Loucy (cell line): ENCODE measurements at regions not wholly inside any gene's neighbourhood (a gene's known extent, or its start where the extent isn't known, plus 50 kb on each side); places are given as distances from the start of the nearest gene placed in this dataset.

Experiments used
- EZH2phosphoT487 ChIP-seq: fragments of 200-600 bp; IDR thresholded peaks from 2 replicates; pipeline ENCODE4 v1.6.1; 2018; ENCODE audit warnings: antibody characterized with exemption, mild to moderate bottlenecking, moderate library complexity, borderline replicate concordance
- TF ChIP-seq, protein P1 (sequence below): fragments of 200-600 bp; sonication (generic); conservative IDR thresholded peaks from 2 replicates; pipeline ENCODE4 v1.5.1; 2014; ENCODE audit warnings: mild to moderate bottlenecking, antibody characterized with exemption, low read length

DNA sequence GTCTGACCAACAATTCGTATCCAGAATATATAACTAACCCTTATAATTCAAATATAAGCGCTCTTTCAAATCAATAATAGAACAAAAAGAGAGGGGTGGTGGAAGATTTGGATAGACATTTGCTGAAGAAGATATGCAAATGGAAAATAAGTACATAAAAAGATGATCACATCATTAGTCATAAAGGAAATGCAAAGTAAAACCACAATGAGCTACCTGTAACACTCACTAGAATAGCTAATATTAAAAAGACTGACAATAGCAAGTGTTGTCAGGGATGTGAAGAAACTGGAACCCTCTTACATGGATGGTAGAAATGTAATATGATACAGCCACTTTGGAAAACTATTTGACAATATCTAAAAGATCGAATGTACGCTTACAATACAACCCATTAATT lies 84.9 kb upstream of the MRPS9 start:
- TF ChIP-seq, protein P1, sequence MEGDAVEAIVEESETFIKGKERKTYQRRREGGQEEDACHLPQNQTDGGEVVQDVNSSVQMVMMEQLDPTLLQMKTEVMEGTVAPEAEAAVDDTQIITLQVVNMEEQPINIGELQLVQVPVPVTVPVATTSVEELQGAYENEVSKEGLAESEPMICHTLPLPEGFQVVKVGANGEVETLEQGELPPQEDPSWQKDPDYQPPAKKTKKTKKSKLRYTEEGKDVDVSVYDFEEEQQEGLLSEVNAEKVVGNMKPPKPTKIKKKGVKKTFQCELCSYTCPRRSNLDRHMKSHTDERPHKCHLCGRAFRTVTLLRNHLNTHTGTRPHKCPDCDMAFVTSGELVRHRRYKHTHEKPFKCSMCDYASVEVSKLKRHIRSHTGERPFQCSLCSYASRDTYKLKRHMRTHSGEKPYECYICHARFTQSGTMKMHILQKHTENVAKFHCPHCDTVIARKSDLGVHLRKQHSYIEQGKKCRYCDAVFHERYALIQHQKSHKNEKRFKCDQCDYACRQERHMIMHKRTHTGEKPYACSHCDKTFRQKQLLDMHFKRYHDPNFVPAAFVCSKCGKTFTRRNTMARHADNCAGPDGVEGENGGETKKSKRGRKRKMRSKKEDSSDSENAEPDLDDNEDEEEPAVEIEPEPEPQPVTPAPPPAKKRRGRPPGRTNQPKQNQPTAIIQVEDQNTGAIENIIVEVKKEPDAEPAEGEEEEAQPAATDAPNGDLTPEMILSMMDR, result no peak
- no peak for TF ChIP-seq EZH2phosphoT487
